Gastroesophageal sphincter (tissue), 4 donors: ENCODE measurements at regions not wholly inside any gene's neighbourhood (a gene's known extent, or its start where the extent isn't known, plus 50 kb on each side); places are given as distances from the start of the nearest gene placed in this dataset.
"Not testable (repeated sequence)": the region's sequence is repeated elsewhere in the genome, so short reads cannot be mapped to it uniquely, and the experiment has no call there.

Experiments
- ATAC-seq: fragments of 150-250 bp; one replicate; pipeline ENCODE4 v1.9.1; 2016; ENCODE audit warnings: mild to moderate bottlenecking, moderate library complexity
- H3K27ac ChIP-seq, 4 donors: fragments of 200-600 bp; sonication (generic) in 3 of 4; 1 replicate in 3 of 4; 2 replicates in 1 of 4; pipeline ENCODE4 v1.5.1; 2016 to 2019
- H3K27me3 ChIP-seq: fragments of 200-600 bp; sonication (generic); one replicate; pipeline ENCODE4 v1.5.1; 2019
- H3K36me3 ChIP-seq, 2 donors: fragments of 200-600 bp; sonication (generic); one replicate each; pipeline ENCODE4 v1.5.1; 2019; ENCODE audit warnings: control low read depth in 1 of 2
- H3K4me1 ChIP-seq, 3 donors: fragments of 200-600 bp; sonication (generic); 1 replicate in 2 of 3; 2 replicates in 1 of 3; pipeline ENCODE4 v1.5.1; 2016 to 2019; ENCODE audit warnings: control low read depth in 2 of 3
- H3K4me3 ChIP-seq, 2 donors: fragments of 200-600 bp; sonication (generic); one replicate each; pipeline ENCODE4 v1.5.1; 2019; ENCODE audit warnings: mild to moderate bottlenecking in 1 of 2, moderate library complexity in 1 of 2
- H3K9me3 ChIP-seq, 3 donors: fragments of 200-600 bp; sonication (generic); one replicate each; pipeline ENCODE4 v1.5.1; 2017 to 2019; ENCODE audit warnings: control low read depth in 2 of 3
- CTCF ChIP-seq, 4 experiments: fragments of 200-600 bp in 2 of 4; fragments of 450-650 bp in 2 of 4; sonication (generic) in 1 of 4; IDR thresholded peaks; one replicate each; pipeline ENCODE4 v1.5.1; 2017 to 2019; ENCODE audit warnings: antibody characterized with exemption in 4 of 4, mild to moderate bottlenecking in 2 of 4, moderate library complexity in 2 of 4
- EP300 ChIP-seq: sonication (generic); formaldehyde crosslinking; IDR thresholded peaks from one replicate; pipeline ENCODE4 v1.6.1; 2017; ENCODE audit warnings: antibody characterized with exemption, mild to moderate bottlenecking
- POLR2A ChIP-seq, 2 donors: fragments of 450-650 bp; IDR thresholded peaks; one replicate each; pipeline ENCODE4 v1.6.1; 2017; ENCODE audit warnings: antibody characterized with exemption in 2 of 2, mild to moderate bottlenecking in 2 of 2, moderate library complexity in 1 of 2
- POLR2AphosphoS5 ChIP-seq: sonication (generic); formaldehyde crosslinking; IDR thresholded peaks from one replicate; pipeline ENCODE4 v1.6.1; 2017; ENCODE audit warnings: antibody characterized with exemption
- WGBS, 2 donors: methylation state at CpG; one replicate each; pipeline ENCODE4 v1.1.5; 2018; ENCODE audit warnings: low coverage in 1 of 2; 5-methylcytosine and 5-hydroxymethylcytosine counted together

DNA sequence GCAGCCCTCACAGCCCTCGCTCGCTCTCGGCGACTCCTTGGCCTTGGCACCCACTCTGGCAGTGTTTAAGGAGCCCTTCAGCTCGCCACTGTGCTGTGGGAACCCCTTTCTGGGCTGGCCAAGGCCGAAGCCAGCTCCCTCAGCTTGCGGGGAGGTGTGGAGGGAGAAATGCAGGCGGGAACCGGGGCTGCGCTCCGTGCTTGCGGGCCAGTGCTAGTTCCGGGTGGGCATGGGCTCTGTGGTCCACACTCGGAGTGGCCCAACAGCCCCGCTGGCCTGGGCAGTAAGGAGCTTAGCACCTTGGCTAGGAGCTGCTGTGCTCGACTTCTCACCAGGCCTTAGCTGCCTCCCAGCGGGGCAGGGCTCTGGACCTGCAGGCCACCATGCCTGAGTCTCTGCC lies 192.6 kb downstream of the COX18 start:
- no peak for TF ChIP-seq POLR2A (IDR thresholded peaks at IDR 0.05)
- no peak for TF ChIP-seq CTCF (IDR thresholded peaks at IDR 0.05)
- Histone ChIP-seq H3K4me3 (no peak overlapping the region), H3K27me3 (no peaks in the 10 kb centered on the region), H3K4me1 (no peaks in the 10 kb centered on the region), H3K36me3 (no peaks in the 10 kb centered on the region), H3K27ac (no peak overlapping the region), H3K9me3 (peaks cover 0 to 6% (median 0%) of the 10 kb centered on the region in 3 donors)
- ATAC-seq: no peak
- WGBS, 2 donors: 89% methylated on average over 4 of the region's 17 CpGs; no CpG with 5 or more reads in 1 of the 2 donors

- WGBS, 2 donors: 45 to 56% methylated on average over 4 to 5 of the region's 5 CpGs
- ATAC-seq: peak; percentile 70
- Histone ChIP-seq H3K4me1 (no peaks in the 10 kb centered on the region), H3K36me3 (no peaks in the 10 kb centered on the region), H3K27me3 (no peaks in the 10 kb centered on the region), H3K27ac (no peak overlapping the region), H3K4me3 (no peak overlapping the region), H3K9me3 (peaks cover 0 to 6% (median 0%) of the 10 kb centered on the region in 3 donors)
- TF ChIP-seq POLR2A (IDR thresholded peaks at IDR 0.05) (no peak), POLR2AphosphoS5 (no peak), CTCF (IDR thresholded peaks at IDR 0.05) (no peak), EP300 (no peak)
These were observed 194.0 kb downstream of the COX18 start for GRCh38 chr4:72875545-72875944.

DNA sequence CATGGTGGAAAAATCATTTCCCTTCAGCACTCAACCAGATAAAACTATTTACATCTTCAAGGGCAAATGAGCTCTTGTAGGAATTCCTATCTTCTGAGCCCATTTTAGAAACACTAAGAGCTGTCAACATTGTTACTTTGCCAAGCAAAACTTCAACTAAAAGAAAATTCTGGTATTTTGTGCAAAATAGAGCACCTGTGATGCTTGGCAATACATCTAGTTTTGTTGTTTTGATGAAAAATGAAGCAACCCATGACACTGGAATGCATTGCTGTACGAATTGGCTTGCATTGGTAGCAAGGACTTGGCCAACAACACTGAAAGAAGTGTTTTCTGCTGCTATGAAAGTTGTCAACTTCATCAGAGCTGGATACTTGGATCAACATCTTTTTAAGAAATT lies 194.4 kb downstream of the COX18 start:
- H3K4me3 ChIP-seq: no peak overlapping the region
- TF ChIP-seq CTCF (IDR thresholded peaks at IDR 0.05) (no peak), POLR2AphosphoS5 (no peak), POLR2A (IDR thresholded peaks at IDR 0.05) (no peak), EP300 (no peak)
- no peaks in the 10 kb centered on the region for H3K4me1 ChIP-seq
- WGBS, 2 donors: 9 to 38% methylated on average over 1 of the region's 1 CpG
- ATAC-seq: peak; percentile 74
- peaks cover 0 to 5% (median 0%) of the 10 kb centered on the region in 3 donors for H3K9me3 ChIP-seq
- H3K27me3 ChIP-seq: no peaks in the 10 kb centered on the region
- H3K36me3 ChIP-seq: no peaks in the 10 kb centered on the region
- H3K27ac ChIP-seq: no peak overlapping the region

- Histone ChIP-seq H3K9me3 (peaks cover 0 to 32% (median 0%) of the 10 kb centered on the region in 3 donors), H3K4me3 (no peak overlapping the region), H3K36me3 (no peaks in the 10 kb centered on the region), H3K4me1 (no peaks in the 10 kb centered on the region), H3K27ac (no peak overlapping the region), H3K27me3 (no peaks in the 10 kb centered on the region)
- TF ChIP-seq POLR2AphosphoS5 (no peak), POLR2A (IDR thresholded peaks at IDR 0.05) (no peak)
- ATAC-seq: no peak
These were observed 204.6 kb downstream of the COX18 start for GRCh38 chr4:72864898-72865297.

- peaks cover 0 to 28% (median 0%) of the 10 kb centered on the region in 3 donors for H3K9me3 ChIP-seq
- not testable (repeated sequence) for ATAC-seq, H3K27ac ChIP-seq, H3K4me3 ChIP-seq, H3K36me3 ChIP-seq, H3K27me3 ChIP-seq, H3K4me1 ChIP-seq
- 100% methylated on average over 1 of the region's 1 CpG; no CpG with 5 or more reads in 1 of the 2 donors for WGBS, 2 donors
These were observed 205.2 kb downstream of the COX18 start for GRCh38 chr4:72864277-72864676.

- H3K36me3 ChIP-seq: no peaks in the 10 kb centered on the region
- ATAC-seq: no peak
These were observed 208.8 kb downstream of the COX18 start for GRCh38 chr4:72860766-72861165.

More at GRCh38 chr4:72860766-72861165, 208.8 kb downstream of the COX18 start:
- Histone ChIP-seq H3K4me3 (no peak overlapping the region), H3K27ac (no peak overlapping the region), H3K4me1 (no peaks in the 10 kb centered on the region), H3K27me3 (no peaks in the 10 kb centered on the region), H3K9me3 (no peaks in the 10 kb centered on the region)
- no peak for TF ChIP-seq POLR2A (IDR thresholded peaks at IDR 0.05)
- no peak for TF ChIP-seq EP300
- no peak for TF ChIP-seq CTCF (IDR thresholded peaks at IDR 0.05)
- no peak for TF ChIP-seq POLR2AphosphoS5
